Tibial nerve (tissue), 4 donors: ENCODE measurements at regions not wholly inside any gene's neighbourhood (a gene's known extent, or its start where the extent isn't known, plus 50 kb on each side); places are given as distances from the start of the nearest gene placed in this dataset.

Source experiments
- EP300 ChIP-seq, 2 donors: sonication (generic); formaldehyde crosslinking; IDR thresholded peaks; one replicate each; pipeline ENCODE4 v1.6.1; 2017; ENCODE audit warnings: antibody characterized with exemption in 2 of 2, mild to moderate bottlenecking in 1 of 2
- TF ChIP-seq, protein P1 (sequence below), 5 experiments: fragments of 200-600 bp in 3 of 5; fragments of 450-650 bp in 2 of 5; sonication (generic) in 3 of 5; IDR thresholded peaks; one replicate each; pipeline ENCODE4 v1.5.1; 2016 to 2019; ENCODE audit warnings: antibody characterized with exemption in 5 of 5, mild to moderate bottlenecking in 3 of 5, moderate library complexity in 2 of 5

- TF ChIP-seq, protein P1, sequence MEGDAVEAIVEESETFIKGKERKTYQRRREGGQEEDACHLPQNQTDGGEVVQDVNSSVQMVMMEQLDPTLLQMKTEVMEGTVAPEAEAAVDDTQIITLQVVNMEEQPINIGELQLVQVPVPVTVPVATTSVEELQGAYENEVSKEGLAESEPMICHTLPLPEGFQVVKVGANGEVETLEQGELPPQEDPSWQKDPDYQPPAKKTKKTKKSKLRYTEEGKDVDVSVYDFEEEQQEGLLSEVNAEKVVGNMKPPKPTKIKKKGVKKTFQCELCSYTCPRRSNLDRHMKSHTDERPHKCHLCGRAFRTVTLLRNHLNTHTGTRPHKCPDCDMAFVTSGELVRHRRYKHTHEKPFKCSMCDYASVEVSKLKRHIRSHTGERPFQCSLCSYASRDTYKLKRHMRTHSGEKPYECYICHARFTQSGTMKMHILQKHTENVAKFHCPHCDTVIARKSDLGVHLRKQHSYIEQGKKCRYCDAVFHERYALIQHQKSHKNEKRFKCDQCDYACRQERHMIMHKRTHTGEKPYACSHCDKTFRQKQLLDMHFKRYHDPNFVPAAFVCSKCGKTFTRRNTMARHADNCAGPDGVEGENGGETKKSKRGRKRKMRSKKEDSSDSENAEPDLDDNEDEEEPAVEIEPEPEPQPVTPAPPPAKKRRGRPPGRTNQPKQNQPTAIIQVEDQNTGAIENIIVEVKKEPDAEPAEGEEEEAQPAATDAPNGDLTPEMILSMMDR (IDR thresholded peaks at IDR 0.05): no peak
- TF ChIP-seq EP300 (IDR thresholded peaks at IDR 0.05): no peak
Observed at GRCh38 chr17:62888148-62888547, 77.9 kb upstream of the TANC2 start.
